Stimulated activated CD8-positive, alpha-beta memory T cell treated with anti-CD3 and anti-CD28 coated beads, Interleukin-15, amount 100 ng/mL, for 4 hours (primary cell): ENCODE measurements at regions not wholly inside any gene's neighbourhood (a gene's known extent, or its start where the extent isn't known, plus 50 kb on each side); places are given as distances from the start of the nearest gene placed in this dataset.
"Not testable (repeated sequence)": the region's sequence is repeated elsewhere in the genome, so short reads cannot be mapped to it uniquely, and the experiment has no call there.

Experiments used
- DNase-seq, 2 donors: peaks; one replicate each; pipeline ENCODE4 v3.0.0-alpha.2; 2020; ENCODE audit warnings: low read depth in 2 of 2

DNA sequence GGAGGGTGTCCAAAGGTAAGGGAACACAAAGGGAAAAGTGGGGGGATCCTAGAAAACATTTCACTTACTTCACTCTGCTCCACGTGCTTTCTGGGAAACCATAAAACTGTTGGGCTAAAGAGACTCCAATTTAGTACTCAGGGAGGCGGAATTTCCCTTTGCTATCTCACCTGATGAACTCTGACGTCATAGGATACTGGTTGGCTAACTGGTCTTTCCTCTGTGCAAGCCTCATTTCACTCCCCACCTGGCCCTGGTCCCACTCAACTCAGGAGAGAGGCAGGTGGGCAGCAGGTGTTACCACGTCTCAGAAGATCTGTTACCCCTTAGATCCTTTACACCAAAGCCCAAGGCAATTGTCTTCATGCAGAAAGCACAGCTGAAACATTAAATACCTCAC, 51.8 kb upstream of the PMAIP1 start:
- no peak for DNase-seq

DNA sequence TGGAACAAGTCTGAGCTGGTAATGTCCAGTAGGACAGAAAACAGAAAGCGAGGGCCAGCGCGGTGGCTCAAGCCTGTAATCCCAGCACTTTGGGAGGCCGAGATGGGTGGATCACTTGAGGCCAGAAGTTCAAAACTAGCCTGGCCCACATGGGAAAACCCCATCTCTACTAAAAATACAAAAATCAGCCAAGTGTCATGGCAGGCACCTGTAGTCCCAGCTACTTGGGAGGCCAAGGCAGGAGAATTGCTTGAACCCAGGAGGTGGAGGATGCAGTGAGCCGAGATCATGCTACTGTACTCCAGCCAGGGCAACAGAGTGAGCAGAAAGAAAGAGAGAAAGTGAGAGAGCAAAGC, 52.3 kb upstream of the PMAIP1 start:
- not testable (repeated sequence) for DNase-seq

DNA sequence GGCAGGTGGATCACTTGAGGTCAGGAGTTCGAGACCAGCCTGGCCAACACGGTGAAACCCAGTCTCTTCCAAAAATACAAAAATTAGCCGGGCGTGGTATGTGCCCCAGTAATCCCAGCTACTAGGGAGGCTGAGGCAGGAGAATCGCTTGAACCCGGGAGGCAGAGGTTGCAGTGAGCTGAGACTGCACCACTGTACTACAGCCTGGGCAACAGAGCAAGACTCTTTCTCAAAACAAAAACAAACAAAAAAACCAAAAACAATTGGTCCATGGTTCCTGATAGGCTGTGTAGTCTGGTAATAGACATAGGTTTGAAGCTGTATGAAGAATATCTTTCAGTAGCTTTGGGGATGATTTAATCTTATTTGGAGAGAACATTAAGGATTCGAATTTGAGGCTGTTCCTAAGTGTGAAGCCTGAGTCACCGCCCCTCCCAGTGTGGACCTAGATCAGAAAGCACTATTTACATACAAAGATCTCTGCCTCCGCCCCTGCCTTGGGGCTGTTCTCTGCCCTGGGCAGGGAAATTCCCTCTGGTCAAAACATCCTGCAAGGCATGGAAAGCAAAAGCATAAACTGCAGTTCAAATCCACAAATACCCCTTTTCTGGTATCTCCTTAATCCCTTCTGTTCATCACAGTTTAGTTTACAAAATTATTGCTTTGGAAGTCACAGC, 52.8 kb upstream of the PMAIP1 start:
- DNase-seq, result no peak

DNA sequence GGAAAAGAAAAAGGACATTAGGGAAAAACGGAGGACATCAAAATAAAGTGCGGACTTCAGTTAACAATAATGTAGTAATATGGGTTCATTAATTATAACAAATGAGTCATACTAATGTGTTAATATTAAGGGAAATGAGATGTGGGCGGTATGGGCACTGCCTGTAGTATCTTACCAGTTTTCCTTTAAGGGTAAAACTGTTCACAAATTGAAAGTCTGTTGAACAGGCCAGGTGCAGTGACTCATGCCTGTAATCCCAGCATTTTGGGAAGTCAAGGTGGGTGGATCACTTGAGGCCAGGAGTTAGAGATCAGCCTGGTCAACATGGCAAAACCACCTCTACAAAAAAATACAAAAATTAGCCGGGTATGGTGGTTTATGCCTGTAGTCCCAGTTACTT, 56.8 kb upstream of the PMAIP1 start:
- no peak for DNase-seq

DNA sequence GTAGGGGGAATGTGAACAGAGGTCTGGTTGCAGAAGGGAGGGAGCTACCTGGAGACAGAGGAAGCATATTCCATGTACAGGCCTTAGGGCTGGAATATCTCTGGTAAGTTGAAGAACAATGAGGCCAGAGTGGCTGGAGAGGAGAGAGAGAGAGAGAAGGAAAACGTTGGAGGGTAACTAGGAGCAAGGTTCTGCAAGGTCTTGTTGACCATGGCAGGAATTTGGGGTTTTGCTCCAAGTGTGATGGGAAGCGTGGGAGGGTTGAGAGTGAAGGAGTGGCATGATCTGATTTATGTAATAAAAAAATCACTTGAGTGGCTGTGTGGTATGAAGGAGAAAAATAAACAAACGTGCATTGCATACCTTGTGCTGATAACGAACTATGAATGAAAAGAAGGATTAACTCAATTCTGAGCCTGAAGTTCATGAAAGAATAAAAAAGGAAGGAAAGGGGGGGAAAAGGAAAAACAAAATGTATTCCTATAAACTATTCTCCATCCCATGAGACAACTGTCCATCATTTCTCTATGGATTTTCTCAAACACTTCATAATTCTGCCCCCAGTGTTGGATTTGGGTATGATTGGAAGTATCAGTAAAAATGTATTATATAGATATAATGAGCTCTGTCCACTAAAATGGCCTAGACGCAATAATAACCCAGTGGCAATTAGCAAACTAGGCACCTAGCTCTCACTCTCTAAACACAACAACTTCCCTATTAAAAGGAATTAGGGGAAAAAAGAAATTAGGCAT, 59.7 kb upstream of the PMAIP1 start:
- no peak for DNase-seq

DNA sequence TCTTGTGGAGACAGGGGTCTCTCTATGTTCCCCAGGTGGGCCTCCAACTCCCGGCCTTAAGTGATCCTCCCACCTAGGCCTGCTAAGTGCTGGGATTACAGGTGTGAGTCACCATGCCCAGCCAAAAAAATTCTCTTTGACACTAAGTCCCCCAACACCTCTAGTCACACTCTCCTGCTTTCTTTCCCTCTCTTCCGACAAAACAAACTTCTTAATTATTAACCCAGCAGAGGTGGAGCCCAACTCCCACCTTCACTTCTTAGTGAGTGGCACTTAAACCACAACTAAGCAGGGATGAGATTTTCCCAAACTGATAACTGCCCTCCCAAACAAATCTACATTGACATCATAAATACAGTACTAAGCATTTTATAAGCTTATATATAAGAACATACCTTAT, 60.5 kb upstream of the PMAIP1 start:
- DNase-seq, result no peak

DNA sequence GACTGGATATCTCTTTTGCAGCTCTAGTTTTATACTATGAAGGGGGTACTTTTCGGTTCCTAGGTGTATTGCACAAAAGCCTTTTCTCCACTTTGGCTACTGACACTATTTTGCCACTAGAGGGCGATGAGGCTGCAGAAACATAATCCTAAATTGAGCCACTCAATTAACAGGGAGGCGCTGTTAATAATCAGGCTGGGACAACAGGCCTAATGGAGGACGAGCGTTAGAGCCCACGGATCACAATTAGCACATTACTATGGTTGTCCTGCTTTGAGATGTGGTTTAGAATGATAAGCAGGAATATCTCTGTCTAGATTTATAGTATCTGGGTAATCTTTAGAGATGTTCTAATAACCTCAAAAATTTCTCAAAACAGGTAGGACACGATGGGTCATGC, 62.2 kb upstream of the PMAIP1 start:
- DNase-seq, result peak in 1 of 2 donors; percentile 23

DNA sequence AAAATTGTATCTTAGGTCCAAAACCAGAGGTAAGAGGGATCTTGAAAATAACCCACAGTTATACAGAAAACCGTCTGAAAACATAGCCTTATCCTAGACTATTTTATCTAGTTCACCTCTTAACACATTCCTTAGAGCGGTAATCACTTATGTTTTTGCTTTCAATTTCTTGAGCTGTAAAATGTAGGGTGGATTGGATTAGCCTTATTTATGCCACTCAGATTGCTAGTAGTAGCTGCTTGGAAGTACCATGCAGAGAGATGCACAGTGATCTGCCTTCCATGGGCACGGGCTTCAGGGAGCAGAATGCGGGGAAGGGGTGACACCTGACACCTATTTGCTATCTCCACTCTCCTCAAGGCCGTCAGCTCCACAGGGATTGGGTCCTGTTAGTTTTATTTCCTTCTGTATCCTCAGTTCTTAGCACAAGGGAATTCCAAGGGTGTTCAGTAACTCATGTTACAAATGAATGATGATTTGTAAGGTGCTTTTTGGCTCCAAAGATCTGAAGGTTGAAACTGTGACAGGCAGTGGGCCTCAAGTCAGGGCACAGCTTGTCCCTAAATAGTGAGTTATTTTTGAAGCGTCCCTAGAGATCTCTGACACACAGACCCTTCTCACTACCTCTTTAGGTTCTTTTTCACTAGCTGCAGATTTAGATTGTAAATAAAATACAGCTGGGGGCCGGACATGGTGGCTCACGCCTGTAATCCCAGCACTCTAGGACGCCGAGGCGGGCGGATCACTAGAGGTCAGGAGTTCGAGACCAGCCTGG, 64.0 kb upstream of the PMAIP1 start:
- no peak for DNase-seq

DNA sequence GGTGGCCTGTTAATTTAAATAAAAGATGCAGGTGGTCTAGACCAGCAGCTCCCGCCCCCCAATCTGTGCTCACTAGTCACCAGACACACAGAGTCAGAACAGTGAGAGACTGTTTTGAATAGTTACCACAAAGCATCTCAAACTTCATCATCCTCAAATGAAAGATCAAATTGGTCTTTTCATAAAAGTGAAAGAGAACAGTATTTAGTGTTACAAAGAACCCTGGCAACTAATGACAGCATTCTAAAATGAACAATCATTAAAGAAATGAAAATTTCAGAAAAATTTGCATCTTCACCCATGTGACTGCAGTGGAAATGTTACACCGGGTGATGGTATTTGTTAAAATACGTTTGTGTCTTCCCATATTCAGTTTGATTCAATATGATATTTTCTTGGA, 65.5 kb upstream of the PMAIP1 start:
- no peak for DNase-seq

DNA sequence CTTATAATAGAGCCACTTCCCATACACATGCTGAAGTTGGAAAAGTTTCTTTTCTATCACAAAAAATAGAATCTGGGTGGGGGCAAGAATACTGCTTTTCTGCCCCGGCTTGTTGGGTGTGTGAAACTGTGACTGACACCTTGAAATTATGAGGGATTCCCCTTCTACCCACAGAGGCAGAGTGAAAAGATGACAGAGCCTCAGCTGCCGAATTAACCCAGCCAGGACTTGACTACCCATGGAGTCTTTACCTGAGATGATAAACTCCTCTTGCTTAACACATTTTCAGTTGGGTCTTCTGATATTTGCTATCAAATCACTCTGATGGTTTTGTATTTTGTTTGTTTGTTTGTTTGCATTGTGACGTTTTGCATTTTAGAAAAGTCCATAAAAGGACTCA, 66.0 kb upstream of the PMAIP1 start:
- DNase-seq, result no peak

DNA sequence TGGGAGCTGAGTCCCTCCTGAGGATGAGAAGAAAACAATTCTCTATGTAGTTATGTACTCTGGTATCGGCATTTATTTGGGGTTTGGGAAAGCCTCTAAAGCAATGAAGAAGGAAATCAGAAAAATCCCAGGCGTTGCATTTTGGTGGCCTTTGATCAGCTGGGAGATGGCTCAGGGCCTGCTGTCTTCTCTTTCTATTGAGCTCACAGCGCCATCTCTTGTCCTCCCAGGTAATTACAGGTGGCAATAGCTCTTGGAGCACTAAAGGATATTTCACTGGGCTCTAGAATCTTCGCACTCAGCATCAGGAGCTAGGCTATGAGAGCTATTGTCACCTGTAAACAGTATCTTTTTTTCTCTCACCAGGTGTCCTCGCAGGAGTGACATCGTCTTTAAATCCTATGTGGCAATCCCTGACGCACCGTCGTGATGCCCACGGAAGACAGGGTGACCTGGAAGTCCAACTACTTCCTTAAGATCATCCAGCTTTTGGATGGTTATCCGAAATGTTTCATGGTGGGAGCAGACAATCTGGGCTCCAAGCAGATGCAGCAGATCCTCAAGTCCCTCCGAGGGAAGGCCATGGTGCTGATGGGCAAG, 76.1 kb upstream of the PMAIP1 start:
- no peak for DNase-seq

DNA sequence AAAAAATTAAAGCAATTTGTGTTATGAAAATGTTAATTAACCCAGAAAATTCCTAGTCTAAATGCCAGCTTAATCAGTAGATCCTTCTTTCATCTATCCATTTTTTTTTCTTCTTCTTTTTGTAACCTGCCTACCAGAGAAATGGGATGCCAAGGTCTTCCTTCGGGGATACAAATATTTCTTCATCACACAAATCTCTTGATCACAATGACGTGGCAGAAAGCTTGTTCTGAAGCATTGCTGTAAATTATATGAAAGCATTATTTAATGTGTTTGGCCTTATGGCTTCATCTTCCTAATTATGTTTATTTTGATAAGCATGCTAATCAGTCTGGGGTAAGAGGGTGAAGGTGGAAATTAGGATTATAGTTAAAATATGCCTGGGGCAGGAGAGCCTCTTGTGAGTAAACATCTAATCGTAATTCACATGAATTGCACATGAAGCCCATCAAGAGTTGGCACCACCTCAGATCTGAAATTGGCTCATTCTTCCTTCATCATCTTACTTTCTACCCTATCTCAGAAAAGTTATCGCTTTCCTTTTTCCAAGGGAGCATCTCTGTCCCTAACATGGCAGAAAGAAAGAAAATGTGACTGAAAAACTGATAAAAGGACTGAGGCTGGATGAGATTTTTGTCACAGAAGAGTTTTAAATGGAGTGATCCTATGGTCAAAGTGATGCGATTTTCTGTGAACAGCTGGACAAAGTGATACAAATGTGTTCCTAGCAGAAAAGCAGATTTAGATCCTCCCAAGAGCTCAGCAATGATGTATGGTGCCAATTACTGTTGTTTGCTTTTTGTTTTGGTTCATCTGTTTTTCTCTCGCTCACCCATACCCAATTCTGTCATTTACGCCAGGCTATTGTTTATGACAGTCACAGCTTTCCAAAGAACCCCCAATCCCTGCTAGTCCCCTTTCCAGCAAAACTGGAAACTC, 76.9 kb upstream of the PMAIP1 start:
- no peak for DNase-seq

DNA sequence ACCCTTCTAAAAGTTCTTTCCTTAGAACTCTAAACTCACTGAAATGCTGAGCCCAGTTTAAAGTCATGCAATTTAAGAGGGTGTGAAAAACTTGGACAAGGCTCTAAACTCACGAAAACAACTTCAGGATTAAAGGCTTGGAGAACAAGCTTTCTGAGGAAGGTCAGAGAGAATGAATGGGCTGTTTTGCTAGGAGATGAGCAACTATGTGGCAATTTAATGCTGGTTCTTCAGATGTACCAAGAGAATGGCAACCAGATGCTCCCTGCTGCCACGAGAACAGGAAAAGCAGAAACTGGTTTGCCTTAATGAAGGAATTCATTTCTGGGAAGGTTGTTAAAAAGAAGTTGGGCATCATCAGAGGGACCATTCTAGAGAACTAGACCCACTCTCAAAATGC, 77.8 kb upstream of the PMAIP1 start:
- DNase-seq, result no peak

DNA sequence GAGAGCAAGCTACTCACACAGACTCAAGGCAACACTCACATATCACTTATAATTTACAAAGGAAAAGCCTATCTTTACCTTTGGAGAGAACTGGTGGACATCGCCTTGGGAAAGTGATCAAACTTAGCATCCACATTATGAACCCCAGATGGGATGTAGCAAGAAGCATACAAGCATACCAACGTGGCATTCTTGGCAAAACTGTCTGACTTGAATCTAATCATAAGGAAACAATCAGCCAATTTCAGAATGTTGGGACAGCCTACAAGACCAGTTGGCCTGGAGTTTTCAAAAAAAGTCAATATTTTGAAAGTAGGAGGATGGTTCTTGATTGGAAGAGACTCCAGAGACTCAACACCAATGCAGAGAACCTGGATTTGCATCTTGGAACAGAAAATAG, 79.1 kb upstream of the PMAIP1 start:
- no peak for DNase-seq

DNA sequence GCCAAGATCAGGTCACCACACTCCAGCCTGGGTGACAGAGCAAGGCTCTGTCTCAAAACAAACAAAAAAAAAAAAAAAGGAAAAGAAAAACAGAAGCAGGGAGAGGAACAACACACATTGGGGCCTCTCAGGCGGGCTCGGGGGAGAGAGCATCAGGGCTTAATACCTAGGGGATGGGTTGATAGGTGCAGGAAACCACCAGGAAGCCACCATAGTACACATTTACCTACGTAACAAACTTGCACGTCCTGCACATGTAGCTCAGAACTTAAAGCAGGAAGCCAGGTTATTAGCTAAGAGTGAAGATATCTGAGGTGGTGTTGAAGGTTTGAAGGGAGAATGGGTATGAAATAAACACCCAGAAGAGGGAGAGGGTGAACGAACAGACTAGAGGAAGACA, 81.0 kb upstream of the PMAIP1 start:
- DNase-seq, result no peak

DNA sequence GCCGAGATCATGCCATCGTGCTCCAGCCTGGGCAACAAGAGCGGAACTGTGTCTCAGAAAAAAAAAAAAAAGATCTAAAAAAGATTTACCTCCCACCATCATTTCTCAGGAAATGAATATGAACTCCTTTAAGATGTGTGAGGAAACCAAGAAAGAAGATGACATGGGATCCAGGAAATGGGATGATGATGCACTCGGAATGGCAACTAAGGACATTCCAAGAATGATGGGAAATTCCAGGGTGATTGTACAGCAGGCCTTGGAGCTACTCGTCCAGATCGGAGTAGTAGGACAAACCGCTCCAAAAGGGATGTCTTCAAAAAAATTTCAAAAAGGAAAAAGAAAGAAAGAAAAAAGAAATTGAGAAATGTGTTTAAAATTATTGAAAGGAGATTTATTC, 84.9 kb upstream of the PMAIP1 start:
- no peak for DNase-seq

DNA sequence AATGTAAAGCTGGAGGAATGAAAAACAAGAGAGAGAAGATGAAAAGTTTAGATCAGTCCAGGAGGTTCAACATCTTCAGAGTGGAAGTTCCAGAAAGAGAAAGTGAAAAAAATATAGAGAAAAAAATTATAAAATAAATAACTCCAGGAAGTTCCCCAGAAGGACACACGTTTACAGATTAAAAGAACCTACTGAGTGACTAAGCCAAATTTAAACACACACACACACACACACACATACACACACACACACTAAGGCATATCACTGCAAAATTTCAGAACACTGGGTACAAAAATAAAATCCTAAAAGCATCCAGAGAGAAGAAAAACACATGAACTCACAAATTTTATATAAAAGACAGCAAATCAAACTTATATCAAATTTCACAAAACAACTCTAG, 85.9 kb upstream of the PMAIP1 start:
- no peak for DNase-seq

DNA sequence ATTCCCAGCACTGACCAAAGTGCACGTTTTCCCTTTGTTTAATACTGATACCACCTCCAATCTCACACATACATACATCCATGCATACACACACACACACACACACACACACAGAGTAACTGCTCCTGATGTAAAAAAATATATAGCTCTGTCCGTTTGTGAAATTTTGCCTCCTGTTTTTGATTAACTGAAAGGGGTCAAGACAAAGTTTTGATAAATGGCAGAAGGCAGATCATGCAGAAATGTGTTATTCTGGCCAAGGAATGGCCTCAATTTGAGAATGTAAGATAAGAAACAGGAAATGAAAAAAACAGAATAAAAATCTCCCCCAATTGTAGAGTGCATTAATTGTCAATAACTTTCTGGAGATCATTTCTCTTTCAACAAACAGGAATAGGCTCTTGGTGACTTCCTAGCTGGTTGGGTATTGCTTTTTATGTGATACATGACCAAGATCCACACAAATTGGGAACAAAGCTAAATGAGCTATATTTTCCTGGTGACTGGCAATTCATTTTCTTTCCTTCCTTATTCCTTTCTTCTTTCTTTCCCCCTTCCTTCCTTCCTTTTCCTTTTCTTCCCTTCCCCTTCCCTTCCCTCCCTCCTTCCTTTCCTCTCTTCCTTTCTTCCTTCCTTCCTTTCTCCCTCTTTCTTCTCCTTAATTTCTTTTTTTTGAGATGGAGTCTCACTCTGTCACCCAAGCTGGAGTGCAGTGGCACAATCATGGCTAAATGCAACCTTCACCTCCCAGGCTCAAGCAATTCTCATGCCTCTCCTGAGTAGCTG, 88.9 kb upstream of the PMAIP1 start:
- DNase-seq, result no peak

DNA sequence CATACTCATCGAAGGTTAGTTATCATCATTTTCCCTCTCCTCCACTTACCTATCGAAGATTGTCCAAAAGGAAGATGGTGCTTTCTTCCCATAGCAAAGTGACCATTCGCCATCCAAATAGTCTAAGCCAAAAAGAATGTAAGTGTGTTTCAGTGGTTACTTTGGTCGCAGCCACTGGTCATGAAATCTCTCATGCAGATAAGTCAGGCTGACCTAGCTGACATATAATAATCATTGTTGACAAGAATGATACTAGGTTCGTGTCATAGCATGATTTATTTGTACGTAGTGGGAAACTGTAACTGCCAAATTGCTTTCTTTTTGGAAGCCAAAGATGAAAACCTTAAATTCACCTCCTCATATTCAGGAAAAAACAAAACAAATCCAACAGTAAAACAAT, 89.6 kb upstream of the PMAIP1 start:
- no peak for DNase-seq

DNA sequence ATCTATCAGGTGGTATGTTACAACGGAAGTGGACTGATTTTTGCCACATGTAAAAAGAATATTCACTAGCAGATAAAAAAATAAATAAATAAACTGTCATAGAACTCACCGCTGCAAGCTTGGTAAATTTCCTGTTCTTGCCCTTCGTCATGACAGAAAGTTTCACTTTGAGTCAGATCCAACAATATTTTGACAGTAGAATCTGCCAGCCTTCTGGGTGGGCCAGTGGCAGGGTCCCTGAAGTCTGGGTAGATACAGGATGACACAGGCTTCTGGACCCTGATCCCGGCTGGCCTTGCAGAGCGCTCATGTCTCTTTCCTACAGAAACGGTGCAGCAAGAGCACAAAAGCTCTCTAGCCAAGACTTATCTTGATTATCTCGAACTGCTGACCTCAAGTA, 97.8 kb upstream of the PMAIP1 start:
- DNase-seq, result no peak

DNA sequence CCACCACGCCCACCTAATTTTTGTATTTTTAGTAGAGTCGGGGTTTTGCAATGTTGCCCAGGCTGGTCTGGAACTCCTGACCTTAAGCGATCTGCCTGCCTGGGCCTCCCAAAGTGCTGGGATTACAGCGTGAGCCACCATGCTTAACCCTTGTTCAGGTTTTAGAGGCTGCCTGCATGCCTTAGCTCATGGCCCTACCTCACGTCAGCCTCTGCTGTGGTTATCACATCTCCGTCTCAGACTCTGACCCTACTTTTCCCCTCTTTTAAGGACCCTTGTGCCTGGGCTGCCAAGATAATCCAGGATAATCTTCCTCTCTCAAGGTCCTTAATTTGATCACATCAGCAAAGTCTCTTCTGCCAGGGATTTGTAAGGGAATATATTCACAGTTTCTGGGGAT, 98.2 kb upstream of the PMAIP1 start:
- DNase-seq, result no peak
